ENCODE measurements at regions not wholly inside any gene's neighbourhood (a gene's known extent, or its start where the extent isn't known, plus 50 kb on each side); places are given as distances from the start of the nearest gene placed in this dataset.
A peak's percentile ranks its signal among the peaks of the same experiment; 100 is the strongest.
"Not testable (repeated sequence)": the region's sequence is repeated elsewhere in the genome, so short reads cannot be mapped to it uniquely, and the experiment has no call there.

- DNase-seq (ENCODE audit: low read depth, low spot score): peak; percentile 11
These were observed 1553.8 kb upstream of the FLRT2 start for GRCh38 chr14:83975841-83976770.

- DNase-seq (ENCODE audit: low read depth, low spot score): no peak
These were observed 1552.4 kb upstream of the FLRT2 start for GRCh38 chr14:83977583-83977982.

- DNase-seq (ENCODE audit: low read depth, low spot score): not testable (repeated sequence)
These were observed 1548.2 kb upstream of the FLRT2 start for GRCh38 chr14:83981676-83982258.

- DNase-seq (ENCODE audit: low read depth, low spot score): no peak
These were observed 1541.7 kb upstream of the FLRT2 start for GRCh38 chr14:83988275-83988674.

GRCh38 chr14:83991666-83992065 lies 1538.3 kb upstream of the FLRT2 start:
- no peak for DNase-seq (ENCODE audit: low read depth, low spot score)

GRCh38 chr14:83992857-83993256 lies 1537.1 kb upstream of the FLRT2 start:
- no peak for DNase-seq (ENCODE audit: low read depth, low spot score)

GRCh38 chr14:83993545-83993944 lies 1536.4 kb upstream of the FLRT2 start:
- no peak for DNase-seq (ENCODE audit: low read depth, low spot score)

GRCh38 chr14:83994020-83994419 lies 1535.9 kb upstream of the FLRT2 start:
- DNase-seq (ENCODE audit: low read depth, low spot score): peak; percentile 7

- DNase-seq (ENCODE audit: low read depth, low spot score): no peak
These were observed 1528.9 kb upstream of the FLRT2 start for GRCh38 chr14:84001023-84001422.

GRCh38 chr14:84003346-84003745 lies 1526.6 kb upstream of the FLRT2 start:
- DNase-seq (ENCODE audit: low read depth, low spot score): no peak

GRCh38 chr14:84006643-84007155 lies 1523.2 kb upstream of the FLRT2 start:
- DNase-seq (ENCODE audit: low read depth, low spot score): peak; percentile 12

GRCh38 chr14:84013424-84013823 lies 1516.5 kb upstream of the FLRT2 start:
- DNase-seq (ENCODE audit: low read depth, low spot score): no peak

GRCh38 chr14:84017495-84017894 lies 1512.4 kb upstream of the FLRT2 start:
- peak; percentile 52 for DNase-seq (ENCODE audit: low read depth, low spot score)

- DNase-seq (ENCODE audit: low read depth, low spot score): no peak
These were observed 1508.5 kb upstream of the FLRT2 start for GRCh38 chr14:84021433-84021832.

- DNase-seq (ENCODE audit: low read depth, low spot score): peak; percentile 11
These were observed 1505.6 kb upstream of the FLRT2 start for GRCh38 chr14:84024231-84024820.

- DNase-seq (ENCODE audit: low read depth, low spot score): no peak
These were observed 1504.6 kb upstream of the FLRT2 start for GRCh38 chr14:84025106-84026012.

GRCh38 chr14:84027351-84027750 lies 1502.6 kb upstream of the FLRT2 start:
- no peak for DNase-seq (ENCODE audit: low read depth, low spot score)

GRCh38 chr14:84028080-84028604 lies 1501.8 kb upstream of the FLRT2 start:
- no peak for DNase-seq (ENCODE audit: low read depth, low spot score)

- no peak for DNase-seq (ENCODE audit: low read depth, low spot score)
These were observed 1500.7 kb upstream of the FLRT2 start for GRCh38 chr14:84029246-84029645.

- DNase-seq (ENCODE audit: low read depth, low spot score): peak; percentile 15
These were observed 1500.2 kb upstream of the FLRT2 start for GRCh38 chr14:84029720-84030119.

- peak; percentile 31 for DNase-seq (ENCODE audit: low read depth, low spot score)
These were observed 1493.1 kb upstream of the FLRT2 start for GRCh38 chr14:84036840-84037239.

Data from astrocyte of the hippocampus (primary cell).